AG10803 (cell line): ENCODE measurements at regions not wholly inside any gene's neighbourhood (a gene's known extent, or its start where the extent isn't known, plus 50 kb on each side); places are given as distances from the start of the nearest gene placed in this dataset.

ENCODE experiments used
- DNase-seq: peaks from one replicate; pipeline ENCODE4 v3.0.0; 2010; ENCODE audit warnings: low read depth
- H3K4me3 ChIP-seq: 2 replicates; pipeline ENCODE4 v1.5.1; 2011; ENCODE audit warnings: mild to moderate bottlenecking, low read length, control low read depth
- TF ChIP-seq, protein P1 (sequence below): conservative IDR thresholded peaks from 2 replicates; pipeline ENCODE4 v1.5.1; 2011; ENCODE audit warnings: mild to moderate bottlenecking, low read length, control low read depth, inconsistent platforms

DNA sequence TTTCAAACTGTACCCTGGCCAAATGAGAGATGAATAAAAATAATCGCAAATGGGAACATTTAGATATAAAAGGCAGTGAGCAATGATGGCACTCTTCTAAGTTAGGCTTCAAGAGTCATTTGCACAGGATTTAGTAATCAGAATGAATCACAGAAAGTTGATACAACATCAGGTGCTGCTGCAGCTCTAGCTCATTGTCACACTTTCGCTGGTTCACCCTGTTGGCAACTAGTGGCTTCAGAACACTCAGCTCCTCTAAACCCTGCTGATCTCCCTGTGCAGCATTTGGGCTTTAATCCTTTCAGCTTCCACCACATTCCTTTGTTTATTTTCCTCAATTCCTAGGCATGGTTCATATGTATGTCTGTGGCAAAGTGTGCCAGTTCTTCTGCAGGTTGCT, 2071.2 kb upstream of the CDH6 start:
- TF ChIP-seq, protein P1, sequence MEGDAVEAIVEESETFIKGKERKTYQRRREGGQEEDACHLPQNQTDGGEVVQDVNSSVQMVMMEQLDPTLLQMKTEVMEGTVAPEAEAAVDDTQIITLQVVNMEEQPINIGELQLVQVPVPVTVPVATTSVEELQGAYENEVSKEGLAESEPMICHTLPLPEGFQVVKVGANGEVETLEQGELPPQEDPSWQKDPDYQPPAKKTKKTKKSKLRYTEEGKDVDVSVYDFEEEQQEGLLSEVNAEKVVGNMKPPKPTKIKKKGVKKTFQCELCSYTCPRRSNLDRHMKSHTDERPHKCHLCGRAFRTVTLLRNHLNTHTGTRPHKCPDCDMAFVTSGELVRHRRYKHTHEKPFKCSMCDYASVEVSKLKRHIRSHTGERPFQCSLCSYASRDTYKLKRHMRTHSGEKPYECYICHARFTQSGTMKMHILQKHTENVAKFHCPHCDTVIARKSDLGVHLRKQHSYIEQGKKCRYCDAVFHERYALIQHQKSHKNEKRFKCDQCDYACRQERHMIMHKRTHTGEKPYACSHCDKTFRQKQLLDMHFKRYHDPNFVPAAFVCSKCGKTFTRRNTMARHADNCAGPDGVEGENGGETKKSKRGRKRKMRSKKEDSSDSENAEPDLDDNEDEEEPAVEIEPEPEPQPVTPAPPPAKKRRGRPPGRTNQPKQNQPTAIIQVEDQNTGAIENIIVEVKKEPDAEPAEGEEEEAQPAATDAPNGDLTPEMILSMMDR = no peak
- no peak for DNase-seq
- no peak overlapping the region for H3K4me3 ChIP-seq

DNA sequence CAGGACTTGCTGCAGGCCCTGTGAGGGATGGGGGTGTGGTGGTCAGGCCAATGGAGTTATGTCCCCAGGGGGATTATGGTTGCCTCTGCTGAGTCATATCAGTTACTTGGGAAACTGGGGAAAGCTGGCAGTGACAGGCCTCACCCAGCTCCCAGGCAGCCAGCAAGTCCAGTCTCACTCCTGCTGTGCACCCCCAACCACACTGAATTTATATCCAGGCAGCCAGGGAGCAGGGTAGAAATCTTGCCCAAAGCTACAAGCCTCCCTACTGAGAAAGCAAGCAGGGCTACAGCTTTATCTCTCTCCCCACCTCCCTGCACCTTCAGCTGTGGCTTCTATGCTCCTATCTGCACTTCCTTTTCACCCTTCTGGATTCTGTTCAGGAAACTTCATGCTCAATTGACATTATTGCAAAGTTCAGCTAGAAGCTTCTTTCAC, 2076.0 kb upstream of the CDH9 start:
- no peak overlapping the region for H3K4me3 ChIP-seq
- no peak for DNase-seq
- TF ChIP-seq, protein P1 = no peak

DNA sequence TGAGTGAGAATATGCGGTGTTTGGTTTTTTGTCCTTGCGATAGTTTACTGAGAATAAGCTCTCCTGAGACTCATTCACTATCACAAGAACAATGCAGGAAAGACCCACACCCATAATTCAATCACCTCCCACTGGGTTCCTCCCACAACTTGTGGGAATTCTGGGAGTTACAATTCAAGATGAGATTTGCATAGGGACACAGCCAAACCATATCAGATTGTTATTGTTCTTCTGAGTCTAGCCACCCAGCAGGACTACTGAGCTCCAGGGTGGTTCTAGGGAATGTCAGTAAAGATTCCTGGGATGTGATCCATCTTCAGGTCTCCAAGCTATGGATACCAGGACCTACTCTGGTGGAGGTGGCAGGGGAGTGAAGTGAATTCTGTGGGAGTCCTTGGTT, 2075.1 kb upstream of the CDH9 start:
- no peak overlapping the region for H3K4me3 ChIP-seq
- no peak for DNase-seq

DNA sequence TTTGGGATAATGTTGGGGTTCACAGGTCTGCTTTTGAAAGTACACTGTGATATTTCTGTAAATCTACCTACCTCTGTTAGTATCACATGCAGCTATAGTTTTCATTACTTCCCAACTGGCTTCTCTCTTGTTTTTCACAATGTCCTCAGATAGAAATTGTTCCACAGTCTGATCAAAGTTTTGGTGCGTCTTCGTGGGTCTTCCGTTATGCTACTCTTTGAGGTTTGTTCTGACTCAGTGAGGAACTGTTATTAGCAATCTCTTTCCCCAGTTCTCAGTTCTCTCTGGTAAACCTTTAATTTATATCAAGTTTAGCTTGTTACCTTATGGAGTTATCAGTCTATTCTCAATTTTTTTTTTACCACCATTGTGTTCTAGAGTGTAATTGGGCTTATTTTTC, 2061.2 kb upstream of the CDH9 start:
- DNase-seq = no peak
- H3K4me3 ChIP-seq = no peak overlapping the region
- TF ChIP-seq, protein P1 = no peak

More for the DNA sequence above, 2075.1 kb upstream of the CDH9 start:
- TF ChIP-seq, protein P1 = no peak

DNA sequence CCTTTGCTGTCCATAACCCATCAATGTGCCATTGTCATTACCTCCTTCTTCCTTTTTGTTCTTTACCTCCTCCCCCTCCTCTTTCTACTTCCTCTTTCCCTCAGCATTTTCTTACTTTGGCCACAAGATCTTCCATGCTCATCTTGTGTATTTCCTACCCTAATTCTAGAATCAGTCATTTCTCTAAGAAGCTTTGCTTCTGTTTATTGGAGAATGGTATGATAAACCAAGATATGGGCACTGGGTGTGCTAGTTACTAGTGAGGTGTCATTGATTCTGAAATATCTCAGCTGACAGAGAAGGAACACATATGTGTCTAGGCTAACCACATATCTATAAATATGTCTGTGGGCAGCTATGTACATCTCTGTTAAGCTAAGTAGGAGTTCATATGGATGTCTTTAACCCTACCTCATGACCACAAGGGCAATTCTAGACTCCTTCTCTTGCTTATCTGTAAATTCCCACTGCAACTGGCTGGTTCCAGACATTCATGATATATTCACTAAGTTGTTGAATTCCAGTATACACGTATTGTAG, 2051.3 kb upstream of the CDH9 start:
- DNase-seq = no peak
- TF ChIP-seq, protein P1 = no peak
- no peak overlapping the region for H3K4me3 ChIP-seq

DNA sequence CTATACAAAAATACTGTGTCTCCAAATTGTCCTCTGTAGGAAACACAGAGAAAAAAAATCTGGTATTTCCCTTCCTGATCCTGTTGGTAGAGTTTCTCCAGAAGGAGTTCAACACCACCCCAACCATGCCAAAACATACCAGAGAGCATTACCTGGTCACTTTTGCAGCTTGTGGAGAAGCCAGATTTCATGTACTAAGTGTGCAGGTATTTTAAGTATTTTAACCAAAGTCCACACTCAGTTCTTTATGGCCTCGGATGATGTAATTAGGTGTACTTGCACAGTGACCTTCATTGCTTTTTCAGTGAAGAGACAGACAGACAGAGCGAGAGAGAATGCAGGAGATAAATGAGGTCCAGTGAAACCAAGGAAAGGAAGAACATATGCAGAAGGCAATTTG, 2046.8 kb upstream of the CDH9 start:
- H3K4me3 ChIP-seq = no peak overlapping the region
- DNase-seq = no peak
- TF ChIP-seq, protein P1 = no peak

DNA sequence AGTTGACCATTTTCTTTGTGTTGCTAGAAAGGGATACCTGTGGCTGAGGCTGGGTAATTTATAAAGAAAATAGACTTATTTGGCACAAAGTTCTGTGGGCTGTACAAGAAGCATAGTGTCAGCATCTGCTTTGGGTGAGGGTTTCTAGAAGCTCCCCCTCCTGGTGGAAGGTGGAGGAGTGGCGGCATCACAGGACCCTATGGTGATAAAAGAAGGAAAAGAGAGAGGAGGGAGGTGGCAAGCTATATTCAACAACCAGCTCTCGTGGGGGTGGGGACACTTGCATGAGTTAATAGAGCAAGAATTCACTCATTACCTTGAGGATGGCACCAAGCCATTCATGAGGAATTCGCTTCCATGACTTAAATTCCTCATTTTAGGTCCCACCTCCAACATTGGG, 2041.4 kb upstream of the CDH9 start:
- no peak overlapping the region for H3K4me3 ChIP-seq
- TF ChIP-seq, protein P1 = no peak
- DNase-seq = no peak
